Activated CD8-positive, alpha-beta memory T cell treated with anti-CD3 and anti-CD28 coated beads for 48 hours (primary cell): ENCODE measurements at regions not wholly inside any gene's neighbourhood (a gene's known extent, or its start where the extent isn't known, plus 50 kb on each side); places are given as distances from the start of the nearest gene placed in this dataset.
"Not testable (repeated sequence)": the region's sequence is repeated elsewhere in the genome, so short reads cannot be mapped to it uniquely, and the experiment has no call there.

Experiments
- DNase-seq, 3 experiments: peaks; one replicate each; pipeline ENCODE4 v3.0.0-alpha.2; 2020; ENCODE audit warnings: low read depth in 2 of 3, low spot score in 2 of 3

GRCh38 chr17:83202002-83203000, 122.9 kb downstream of the METRNL start:
- DNase-seq: no peak

GRCh38 chr17:83203073-83203471, 123.7 kb downstream of the METRNL start:
- DNase-seq: no peak

GRCh38 chr17:83203472-83204221, 124.2 kb downstream of the METRNL start:
- DNase-seq: no peak

- DNase-seq: no peak
Observed at GRCh38 chr17:83204230-83204725, 124.9 kb downstream of the METRNL start.

GRCh38 chr17:83204736-83205386, 125.5 kb downstream of the METRNL start:
- not testable (repeated sequence) for DNase-seq

GRCh38 chr17:83205387-83206035, 126.1 kb downstream of the METRNL start:
- not testable (repeated sequence) for DNase-seq

- DNase-seq: not testable (repeated sequence)
Observed at GRCh38 chr17:83206036-83206394, 126.6 kb downstream of the METRNL start.

GRCh38 chr17:83206819-83207588, 127.6 kb downstream of the METRNL start:
- DNase-seq: not testable (repeated sequence)

GRCh38 chr17:83247001-83247400, 167.6 kb downstream of the METRNL start:
- DNase-seq: not testable (repeated sequence)
